SKM-1 (cell line): ENCODE measurements at regions not wholly inside any gene's neighbourhood (a gene's known extent, or its start where the extent isn't known, plus 50 kb on each side); places are given as distances from the start of the nearest gene placed in this dataset.
"Not testable (repeated sequence)": the region's sequence is repeated elsewhere in the genome, so short reads cannot be mapped to it uniquely, and the experiment has no call there.

ENCODE experiments used
- DNase-seq: peaks from one replicate; lab custom pipeline; 2025; ENCODE audit not compliant: unreplicated experiment; lab: John Stamatoyannopoulos, UW

DNA sequence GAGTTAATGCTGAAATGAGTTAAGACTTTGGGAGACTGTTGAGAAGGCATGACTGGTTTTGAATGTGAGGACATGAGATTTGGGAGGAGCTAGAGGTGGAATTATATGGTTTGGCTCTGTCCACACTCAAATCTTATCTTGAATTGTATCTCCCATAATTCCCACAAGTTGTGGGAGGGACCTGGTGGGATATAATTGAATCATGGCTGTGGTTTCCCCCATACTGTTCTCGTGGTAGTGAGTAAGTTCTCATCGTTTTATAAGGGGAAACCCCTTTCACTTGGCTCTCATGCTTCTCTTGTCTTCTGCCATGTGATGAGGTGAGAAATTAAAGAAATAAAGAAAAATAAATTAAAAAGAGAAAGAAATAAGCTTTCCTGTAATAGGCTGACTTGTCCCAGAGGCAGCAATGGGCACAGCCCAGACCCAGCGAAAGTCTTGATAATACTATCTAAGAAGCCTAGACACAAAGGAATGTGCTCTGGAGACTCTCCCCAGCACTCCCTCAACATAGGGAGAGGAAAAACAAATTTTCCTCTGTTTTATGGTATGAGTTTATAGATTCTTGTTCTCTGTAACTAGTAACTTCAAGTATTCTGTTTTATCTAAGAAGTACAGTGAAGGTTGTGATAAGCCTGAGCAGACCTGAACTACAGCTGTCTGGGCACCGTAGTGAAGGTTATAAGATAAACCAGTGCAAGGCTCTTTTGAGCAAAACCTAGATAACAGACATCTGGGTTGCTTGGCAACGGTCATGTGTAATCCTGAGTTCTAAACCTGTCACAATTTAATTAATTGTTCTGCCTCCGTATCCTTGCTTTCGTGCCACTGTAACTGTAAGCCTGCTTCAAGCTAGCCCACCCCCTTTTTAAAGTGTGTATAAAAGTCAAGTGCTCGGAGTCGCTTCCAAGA lies 88.9 kb upstream of the ECI2 start:
- no peak for DNase-seq

DNA sequence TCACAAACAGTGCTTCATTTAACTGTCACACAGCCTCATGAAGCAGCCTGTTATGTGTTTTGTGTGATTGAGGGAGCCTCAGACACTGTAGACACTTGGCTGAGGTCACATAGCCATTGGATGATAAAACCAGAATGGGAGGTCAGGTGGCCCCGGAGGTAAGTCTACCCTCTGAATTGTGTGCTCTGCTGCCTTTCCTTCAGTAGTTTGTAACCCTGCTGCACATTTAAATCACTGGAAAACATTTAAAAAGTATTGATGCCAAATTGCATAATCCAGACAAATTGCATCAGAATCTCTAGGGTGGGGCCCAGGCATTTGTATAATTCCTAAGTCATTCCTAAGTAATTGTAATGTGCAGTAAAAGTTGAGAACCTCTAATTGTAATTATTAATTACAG lies 85.2 kb upstream of the ECI2 start:
- no peak for DNase-seq

DNA sequence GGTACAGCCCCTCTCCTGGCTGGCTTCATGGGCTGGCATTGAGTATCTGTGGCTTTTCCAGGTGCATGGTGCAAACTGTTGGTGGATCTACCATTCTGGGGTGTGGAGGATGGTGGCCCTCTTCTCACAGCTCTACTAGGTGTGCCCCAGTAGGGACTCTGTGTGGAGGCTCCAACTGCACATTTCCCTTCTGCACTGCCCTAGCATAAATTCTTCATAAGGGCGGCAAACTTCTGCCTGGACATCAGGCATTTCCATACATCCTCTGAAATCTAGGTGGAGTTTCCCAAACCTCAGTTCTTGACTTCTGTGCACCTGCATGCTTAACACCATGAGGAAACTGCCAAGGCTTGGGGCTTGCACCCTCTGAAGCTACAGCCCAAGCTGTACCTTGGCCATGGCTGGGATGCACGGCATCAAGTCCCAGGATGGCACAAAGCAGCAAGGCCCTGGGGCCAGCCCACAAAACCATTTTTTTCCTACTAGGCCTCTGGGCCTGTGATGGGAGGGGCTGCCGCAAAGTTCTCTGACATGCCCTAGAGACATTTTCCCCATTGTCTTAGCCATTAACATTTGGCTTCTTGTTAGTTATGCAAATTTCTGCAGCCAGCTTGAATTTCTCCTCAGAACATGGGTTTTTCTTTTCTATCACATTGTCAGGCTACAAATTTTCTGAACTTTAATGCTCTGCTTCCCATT lies 83.4 kb upstream of the ECI2 start:
- not testable (repeated sequence) for DNase-seq

- no peak for DNase-seq
Observed at GRCh38 chr6:4212588-4212987, 77.2 kb upstream of the ECI2 start.

GRCh38 chr6:4210629-4211419 lies 75.4 kb upstream of the ECI2 start:
- DNase-seq: peak; percentile 29

- peak; percentile 12 for DNase-seq
Observed at GRCh38 chr6:4209196-4209595, 73.8 kb upstream of the ECI2 start.

- DNase-seq: no peak
Observed at GRCh38 chr6:4208158-4208557, 72.8 kb upstream of the ECI2 start.

- not testable (repeated sequence) for DNase-seq
Observed at GRCh38 chr6:4203642-4204417, 68.5 kb upstream of the ECI2 start.

DNA sequence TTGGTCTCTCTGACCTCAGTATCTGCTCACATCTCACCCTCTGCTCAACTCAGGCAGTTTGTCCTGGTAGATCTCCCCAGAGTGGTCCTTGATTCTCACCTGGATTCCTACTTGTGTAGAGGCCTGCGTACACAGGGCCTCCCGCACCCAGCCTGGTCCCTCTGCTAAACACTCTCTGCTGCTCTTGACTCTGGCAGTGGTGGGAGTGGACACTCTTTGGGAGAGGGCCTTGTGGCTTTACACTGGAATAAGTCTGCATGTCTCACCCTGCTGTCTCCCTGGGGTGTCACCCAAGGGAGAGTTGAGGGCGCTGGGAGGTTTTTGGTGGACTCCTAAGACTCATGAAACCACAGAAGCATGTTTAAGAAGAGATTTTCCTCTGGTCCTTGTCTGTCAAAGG lies 57.3 kb upstream of the ECI2 start:
- DNase-seq: no peak

DNA sequence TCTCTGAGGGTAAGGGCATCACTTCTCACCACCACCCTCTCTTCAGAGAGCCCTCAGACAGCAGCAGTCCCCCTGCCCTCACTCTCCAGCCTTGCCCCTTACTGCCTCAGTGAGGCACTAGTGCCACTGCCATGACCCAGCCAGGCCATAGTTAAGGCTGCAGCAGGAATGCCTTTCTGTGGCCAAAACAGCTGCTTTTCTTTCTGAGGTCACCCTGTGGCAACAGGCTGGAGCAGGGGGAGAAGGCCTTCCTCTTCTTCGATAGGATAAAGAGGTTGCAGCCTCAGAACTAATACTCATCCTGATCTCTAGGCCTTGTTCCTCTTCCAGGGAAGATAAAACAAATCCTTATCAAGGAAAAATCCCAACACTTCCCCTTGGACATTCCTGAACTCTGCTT lies 56.8 kb upstream of the ECI2 start:
- DNase-seq: no peak

- no peak for DNase-seq
Observed at GRCh38 chr6:4191271-4191721, 55.9 kb upstream of the ECI2 start.

- no peak for DNase-seq
Observed at GRCh38 chr6:4189249-4189648, 53.9 kb upstream of the ECI2 start.

GRCh38 chr6:4188801-4189200 lies 53.4 kb upstream of the ECI2 start:
- DNase-seq: no peak

GRCh38 chr6:4187480-4187879 lies 52.1 kb upstream of the ECI2 start:
- DNase-seq: no peak

- no peak for DNase-seq
Observed at GRCh38 chr6:4186385-4186784, 51.0 kb upstream of the ECI2 start.

DNA sequence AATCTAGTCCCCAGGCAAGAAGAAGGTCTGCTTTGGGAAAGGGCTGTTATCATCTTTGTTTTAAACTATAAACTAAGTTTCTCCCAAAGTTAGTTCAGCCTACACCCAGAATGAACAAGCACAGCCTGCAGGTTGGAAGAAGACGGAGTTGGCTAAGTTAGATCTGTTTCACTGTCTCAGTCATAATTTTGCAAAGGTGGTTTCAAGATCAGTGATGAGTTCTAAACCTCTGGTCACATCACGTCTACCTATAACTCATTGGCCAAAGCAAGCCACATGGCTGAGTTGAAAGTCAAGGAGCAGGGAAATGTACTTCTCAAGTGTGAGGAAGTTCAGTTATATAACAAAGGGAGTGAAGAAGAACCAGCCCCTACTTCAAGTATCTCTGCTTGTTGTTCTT lies 50.5 kb upstream of the ECI2 start:
- no peak for DNase-seq

DNA sequence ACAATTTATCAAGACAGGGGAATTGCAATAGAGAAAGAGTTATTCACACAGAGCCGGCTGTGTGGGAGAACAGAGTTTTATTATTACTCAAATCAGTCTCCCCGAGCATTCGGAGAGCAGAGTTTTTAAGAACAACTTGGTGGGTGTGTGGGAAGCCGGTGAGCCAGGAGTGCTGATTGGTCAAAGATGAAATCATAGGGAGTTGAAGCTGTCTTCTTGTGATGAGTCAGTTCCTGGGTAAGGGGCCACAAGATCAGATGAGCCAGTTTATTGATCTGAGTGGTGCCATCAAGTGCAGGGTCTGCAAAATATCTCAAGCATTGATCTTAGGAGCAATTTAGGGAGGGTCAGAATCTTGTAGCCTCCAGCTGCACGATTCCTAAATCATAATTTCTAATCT lies 50.0 kb upstream of the ECI2 start:
- DNase-seq: no peak
